ENCODE measurements at regions not wholly inside any gene's neighbourhood (a gene's known extent, or its start where the extent isn't known, plus 50 kb on each side); places are given as distances from the start of the nearest gene placed in this dataset.
A peak's percentile ranks its signal among the peaks of the same experiment; 100 is the strongest.

- no peak overlapping the region for H3K27ac Mint-ChIP-seq
- no peaks in the 10 kb centered on the region for H3K9me3 Mint-ChIP-seq (ENCODE audit: insufficient read depth)
- ATAC-seq (no peak), DNase-seq (no peak)
- POLR2A ChIA-PET: interaction anchor here (0.6 to 0.7 kb wide), 2 partner anchors 86 to 192 kb away, joined by 3 read pairs; no protein-coding TSS in a partner anchor
- no peaks in the 10 kb centered on the region for H3K36me3 Mint-ChIP-seq (ENCODE audit: low read depth)
- H3K27me3 Mint-ChIP-seq (ENCODE audit: low read depth): no peaks in the 10 kb centered on the region
- CTCF ChIA-PET: no interaction called here
- H3K4me3 Mint-ChIP-seq: no peak overlapping the region
- peaks cover 3% of the 10 kb centered on the region for H3K4me1 Mint-ChIP-seq (ENCODE audit: low read depth)
These were observed 192.9 kb downstream of the KLF5 start for GRCh38 chr13:73251626-73252265.

GRCh38 chr13:73250061-73250460, 191.3 kb downstream of the KLF5 start:
- Mint-ChIP-seq H3K27ac (no peak overlapping the region), H3K36me3 (ENCODE audit: low read depth) (no peaks in the 10 kb centered on the region), H3K9me3 (ENCODE audit: insufficient read depth) (no peaks in the 10 kb centered on the region), H3K4me3 (no peak overlapping the region), H3K27me3 (ENCODE audit: low read depth) (no peaks in the 10 kb centered on the region), H3K4me1 (ENCODE audit: low read depth) (peaks cover 3% of the 10 kb centered on the region)
- CTCF ChIA-PET: interaction anchor here (1.4 kb wide), 1 partner anchor 24 kb away, joined by 5 read pairs; no protein-coding TSS in a partner anchor
- POLR2A ChIA-PET: no interaction called here
- ATAC-seq (no peak), DNase-seq (no peak)

GRCh38 chr13:73248711-73249580, 190.1 kb downstream of the KLF5 start:
- Mint-ChIP-seq H3K27me3 (ENCODE audit: low read depth) (no peaks in the 10 kb centered on the region), H3K36me3 (ENCODE audit: low read depth) (no peaks in the 10 kb centered on the region), H3K4me1 (ENCODE audit: low read depth) (no peaks in the 10 kb centered on the region), H3K9me3 (ENCODE audit: insufficient read depth) (no peaks in the 10 kb centered on the region), H3K4me3 (no peak overlapping the region), H3K27ac (no peak overlapping the region)
- DNase-seq (no peak), ATAC-seq (no peak)
- ChIA-PET CTCF (interaction anchor here (0.6 to 1.4 kb wide), 2 partner anchors 26 to 76 kb away, joined by 4 to 5 read pairs; no protein-coding TSS in a partner anchor), POLR2A (interaction anchor here (0.7 kb wide), 1 partner anchor 1232 kb away, joined by 3 read pairs; no protein-coding TSS in a partner anchor)

- ChIA-PET CTCF (no interaction called here), POLR2A (no interaction called here)
- H3K36me3 Mint-ChIP-seq (ENCODE audit: low read depth): no peaks in the 10 kb centered on the region
- no peak overlapping the region for H3K4me3 Mint-ChIP-seq
- H3K27me3 Mint-ChIP-seq (ENCODE audit: low read depth): no peaks in the 10 kb centered on the region
- H3K9me3 Mint-ChIP-seq (ENCODE audit: insufficient read depth): no peaks in the 10 kb centered on the region
- DNase-seq (no peak), ATAC-seq (no peak)
- no peaks in the 10 kb centered on the region for H3K4me1 Mint-ChIP-seq (ENCODE audit: low read depth)
- H3K27ac Mint-ChIP-seq: no peak overlapping the region
These were observed 189.3 kb downstream of the KLF5 start for GRCh38 chr13:73248154-73248553.

- DNase-seq: no peak
- Mint-ChIP-seq H3K27ac (no peak overlapping the region), H3K9me3 (ENCODE audit: insufficient read depth) (no peaks in the 10 kb centered on the region), H3K36me3 (ENCODE audit: low read depth) (no peaks in the 10 kb centered on the region), H3K27me3 (ENCODE audit: low read depth) (no peaks in the 10 kb centered on the region), H3K4me3 (no peak overlapping the region), H3K4me1 (ENCODE audit: low read depth) (no peaks in the 10 kb centered on the region)
- no peak for ATAC-seq
- ChIA-PET CTCF (no interaction called here), POLR2A (no interaction called here)
These were observed 186.4 kb downstream of the KLF5 start for GRCh38 chr13:73245246-73245645.

GRCh38 chr13:73244467-73244866, 185.7 kb downstream of the KLF5 start:
- no peak overlapping the region for H3K27ac Mint-ChIP-seq
- no peak for ATAC-seq
- no peaks in the 10 kb centered on the region for H3K9me3 Mint-ChIP-seq (ENCODE audit: insufficient read depth)
- DNase-seq: no peak
- no peaks in the 10 kb centered on the region for H3K4me1 Mint-ChIP-seq (ENCODE audit: low read depth)
- CTCF ChIA-PET: no interaction called here
- no peaks in the 10 kb centered on the region for H3K36me3 Mint-ChIP-seq (ENCODE audit: low read depth)
- H3K27me3 Mint-ChIP-seq (ENCODE audit: low read depth): no peaks in the 10 kb centered on the region
- POLR2A ChIA-PET: no interaction called here
- no peak overlapping the region for H3K4me3 Mint-ChIP-seq

GRCh38 chr13:73242515-73243015, 183.8 kb downstream of the KLF5 start:
- ChIA-PET POLR2A (no interaction called here), CTCF (no interaction called here)
- no peak for ATAC-seq
- Mint-ChIP-seq H3K4me3 (no peak overlapping the region), H3K9me3 (ENCODE audit: insufficient read depth) (no peaks in the 10 kb centered on the region), H3K36me3 (ENCODE audit: low read depth) (no peaks in the 10 kb centered on the region), H3K27ac (no peak overlapping the region), H3K27me3 (ENCODE audit: low read depth) (no peaks in the 10 kb centered on the region), H3K4me1 (ENCODE audit: low read depth) (no peaks in the 10 kb centered on the region)
- no peak for DNase-seq

GRCh38 chr13:73240193-73240592, 181.4 kb downstream of the KLF5 start:
- no peaks in the 10 kb centered on the region for H3K36me3 Mint-ChIP-seq (ENCODE audit: low read depth)
- ATAC-seq (no peak), DNase-seq (no peak)
- H3K27me3 Mint-ChIP-seq (ENCODE audit: low read depth): no peaks in the 10 kb centered on the region
- no peaks in the 10 kb centered on the region for H3K9me3 Mint-ChIP-seq (ENCODE audit: insufficient read depth)
- H3K4me1 Mint-ChIP-seq (ENCODE audit: low read depth): no peaks in the 10 kb centered on the region
- ChIA-PET CTCF (no interaction called here), POLR2A (no interaction called here)
- H3K27ac Mint-ChIP-seq: no peak overlapping the region
- H3K4me3 Mint-ChIP-seq: no peak overlapping the region

- H3K27me3 Mint-ChIP-seq (ENCODE audit: low read depth): no peaks in the 10 kb centered on the region
- DNase-seq: no peak
- ATAC-seq: no peak
- H3K4me1 Mint-ChIP-seq (ENCODE audit: low read depth): peaks cover 13% of the 10 kb centered on the region
- no peak overlapping the region for H3K4me3 Mint-ChIP-seq
- H3K9me3 Mint-ChIP-seq (ENCODE audit: insufficient read depth): no peaks in the 10 kb centered on the region
- no peaks in the 10 kb centered on the region for H3K36me3 Mint-ChIP-seq (ENCODE audit: low read depth)
- ChIA-PET CTCF (no interaction called here), POLR2A (no interaction called here)
- H3K27ac Mint-ChIP-seq: no peak overlapping the region
These were observed 176.6 kb downstream of the KLF5 start for GRCh38 chr13:73235385-73235784.

- Mint-ChIP-seq H3K9me3 (ENCODE audit: insufficient read depth) (no peaks in the 10 kb centered on the region), H3K36me3 (ENCODE audit: low read depth) (no peaks in the 10 kb centered on the region), H3K27ac (no peak overlapping the region), H3K4me1 (ENCODE audit: low read depth) (peaks cover 43% of the 10 kb centered on the region), H3K4me3 (no peak overlapping the region), H3K27me3 (ENCODE audit: low read depth) (no peaks in the 10 kb centered on the region)
- ATAC-seq: no peak
- CTCF ChIA-PET: interaction anchor here (0.8 kb wide), 1 partner anchor 43 kb away, joined by 3 read pairs; no protein-coding TSS in a partner anchor
- POLR2A ChIA-PET: no interaction called here
- DNase-seq: no peak
These were observed 172.7 kb downstream of the KLF5 start for GRCh38 chr13:73231471-73231870.

- Mint-ChIP-seq H3K27me3 (ENCODE audit: low read depth) (no peaks in the 10 kb centered on the region), H3K4me1 (ENCODE audit: low read depth) (peaks cover 45% of the 10 kb centered on the region), H3K27ac (no peak overlapping the region), H3K9me3 (ENCODE audit: insufficient read depth) (no peaks in the 10 kb centered on the region), H3K4me3 (no peak overlapping the region), H3K36me3 (ENCODE audit: low read depth) (no peaks in the 10 kb centered on the region)
- ChIA-PET CTCF (interaction anchor here (0.8 to 1.3 kb wide), 2 partner anchors 33 to 44 kb away, joined by 3 read pairs; no protein-coding TSS in a partner anchor), POLR2A (no interaction called here)
- ATAC-seq (peak; percentile 43), DNase-seq (peak; percentile 33)
These were observed 171.9 kb downstream of the KLF5 start for GRCh38 chr13:73230716-73231115.

GRCh38 chr13:73228546-73228945, 169.7 kb downstream of the KLF5 start:
- peak; percentile 56 for DNase-seq
- Mint-ChIP-seq H3K27me3 (ENCODE audit: low read depth) (no peaks in the 10 kb centered on the region), H3K4me1 (ENCODE audit: low read depth) (peaks cover 61% of the 10 kb centered on the region), H3K36me3 (ENCODE audit: low read depth) (no peaks in the 10 kb centered on the region), H3K27ac (peak overlapping the region; percentile 77), H3K9me3 (ENCODE audit: insufficient read depth) (no peaks in the 10 kb centered on the region), H3K4me3 (no peak overlapping the region)
- POLR2A ChIA-PET: no interaction called here
- ATAC-seq: peak; percentile 85
- CTCF ChIA-PET: interaction anchor here (0.7 to 1.4 kb wide), 9 partner anchors 16 to 483 kb away, joined by 3 to 5 read pairs (median 3); partner anchors contain the start of gene KLF5
